ENCODE measurements at regions not wholly inside any gene's neighbourhood (a gene's known extent, or its start where the extent isn't known, plus 50 kb on each side); places are given as distances from the start of the nearest gene placed in this dataset.

GRCh38 chr4:64508089-64508488, 98.8 kb upstream of the TECRL start:
- no peak for TF ChIP-seq CTCF (IDR thresholded peaks at IDR 0.05; ENCODE audit: borderline replicate concordance, insufficient read depth, low read depth, low read length)
- H3K4me3 ChIP-seq (ENCODE audit: low read depth, low read length), result no peak overlapping the region

- no peak overlapping the region for H3K4me3 ChIP-seq (ENCODE audit: low read depth, low read length)
- TF ChIP-seq CTCF (IDR thresholded peaks at IDR 0.05; ENCODE audit: borderline replicate concordance, insufficient read depth, low read depth, low read length), result no peak
These were observed 94.9 kb upstream of the TECRL start for GRCh38 chr4:64503945-64504675.

- TF ChIP-seq CTCF (IDR thresholded peaks at IDR 0.05; ENCODE audit: borderline replicate concordance, insufficient read depth, low read depth, low read length), result no peak
- H3K4me3 ChIP-seq (ENCODE audit: low read depth, low read length), result no peak overlapping the region
These were observed 94.2 kb upstream of the TECRL start for GRCh38 chr4:64503416-64503815.

GRCh38 chr4:64497491-64497890, 88.2 kb upstream of the TECRL start:
- TF ChIP-seq CTCF (IDR thresholded peaks at IDR 0.05; ENCODE audit: borderline replicate concordance, insufficient read depth, low read depth, low read length), result no peak

GRCh38 chr4:64495946-64496345, 86.7 kb upstream of the TECRL start:
- no peak for TF ChIP-seq CTCF (IDR thresholded peaks at IDR 0.05; ENCODE audit: borderline replicate concordance, insufficient read depth, low read depth, low read length)
- no peak overlapping the region for H3K4me3 ChIP-seq (ENCODE audit: low read depth, low read length)

More at GRCh38 chr4:64497491-64497890, 88.2 kb upstream of the TECRL start:
- no peak overlapping the region for H3K4me3 ChIP-seq (ENCODE audit: low read depth, low read length)

- TF ChIP-seq CTCF (IDR thresholded peaks at IDR 0.05; ENCODE audit: borderline replicate concordance, insufficient read depth, low read depth, low read length), result no peak
These were observed 80.4 kb upstream of the TECRL start for GRCh38 chr4:64489628-64490027.

GRCh38 chr4:64479338-64479737, 70.1 kb upstream of the TECRL start:
- TF ChIP-seq CTCF (IDR thresholded peaks at IDR 0.05; ENCODE audit: borderline replicate concordance, insufficient read depth, low read depth, low read length), result no peak
- H3K4me3 ChIP-seq (ENCODE audit: low read depth, low read length), result no peak overlapping the region

More at GRCh38 chr4:64489628-64490027, 80.4 kb upstream of the TECRL start:
- no peak overlapping the region for H3K4me3 ChIP-seq (ENCODE audit: low read depth, low read length)

Data from GM12875 (cell line).